BJ (cell line): ENCODE measurements at regions not wholly inside any gene's neighbourhood (a gene's known extent, or its start where the extent isn't known, plus 50 kb on each side); places are given as distances from the start of the nearest gene placed in this dataset.

Source experiments
- CTCF ChIA-PET: fragments of 350-600 bp; formaldehyde crosslinking; extraction: SDS; loops from one replicate; lab custom pipeline; 2021; ENCODE audit warnings: antibody characterized with exemption, inconsistent platforms; lab: Yijun Ruan, JAX
- POLR2A ChIA-PET: fragments of 300-600 bp; sonication (Branson Sonifier 250); formaldehyde crosslinking; extraction: SDS; loops from one replicate; lab custom pipeline; 2021; ENCODE audit warnings: antibody characterized with exemption; lab: Charles Lee
- DNase-seq: peaks from one replicate; pipeline ENCODE4 v3.0.0-alpha.2; 2011; ENCODE audit warnings: low read depth
- H3K27me3 ChIP-seq: 2 replicates; pipeline ENCODE4 v1.6.0; 2011; ENCODE audit warnings: low read length; ENCODE audit not compliant: control insufficient read depth, insufficient read depth
- H3K36me3 ChIP-seq: 2 replicates; pipeline ENCODE4 v1.5.1; 2011; ENCODE audit warnings: low read length; ENCODE audit not compliant: control insufficient read depth, insufficient read depth
- H3K4me3 ChIP-seq: 2 replicates; pipeline ENCODE4 v1.5.1; 2011; ENCODE audit warnings: low read depth, mild to moderate bottlenecking, control low read depth, low read length
- TF ChIP-seq, protein P1 (sequence below): IDR thresholded peaks from 2 replicates; pipeline ENCODE4 v1.5.1; 2011; ENCODE audit warnings: low read depth, mild to moderate bottlenecking, control low read depth, inconsistent platforms, low read length, moderate library complexity; ENCODE audit not compliant: insufficient read depth

GRCh38 chr2:160550048-160550447, 56.4 kb upstream of the RBMS1 start:
- Histone ChIP-seq H3K4me3 (no peak overlapping the region), H3K36me3 (no peaks in the 10 kb centered on the region), H3K27me3 (no peaks in the 10 kb centered on the region)
- POLR2A ChIA-PET: no interaction called here
- DNase-seq: no peak
- TF ChIP-seq, protein P1, sequence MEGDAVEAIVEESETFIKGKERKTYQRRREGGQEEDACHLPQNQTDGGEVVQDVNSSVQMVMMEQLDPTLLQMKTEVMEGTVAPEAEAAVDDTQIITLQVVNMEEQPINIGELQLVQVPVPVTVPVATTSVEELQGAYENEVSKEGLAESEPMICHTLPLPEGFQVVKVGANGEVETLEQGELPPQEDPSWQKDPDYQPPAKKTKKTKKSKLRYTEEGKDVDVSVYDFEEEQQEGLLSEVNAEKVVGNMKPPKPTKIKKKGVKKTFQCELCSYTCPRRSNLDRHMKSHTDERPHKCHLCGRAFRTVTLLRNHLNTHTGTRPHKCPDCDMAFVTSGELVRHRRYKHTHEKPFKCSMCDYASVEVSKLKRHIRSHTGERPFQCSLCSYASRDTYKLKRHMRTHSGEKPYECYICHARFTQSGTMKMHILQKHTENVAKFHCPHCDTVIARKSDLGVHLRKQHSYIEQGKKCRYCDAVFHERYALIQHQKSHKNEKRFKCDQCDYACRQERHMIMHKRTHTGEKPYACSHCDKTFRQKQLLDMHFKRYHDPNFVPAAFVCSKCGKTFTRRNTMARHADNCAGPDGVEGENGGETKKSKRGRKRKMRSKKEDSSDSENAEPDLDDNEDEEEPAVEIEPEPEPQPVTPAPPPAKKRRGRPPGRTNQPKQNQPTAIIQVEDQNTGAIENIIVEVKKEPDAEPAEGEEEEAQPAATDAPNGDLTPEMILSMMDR: no peak
- CTCF ChIA-PET: interaction anchor here (1.4 kb wide), 1 partner anchor 12 kb away, joined by 4 read pairs; no protein-coding TSS in a partner anchor

DNA sequence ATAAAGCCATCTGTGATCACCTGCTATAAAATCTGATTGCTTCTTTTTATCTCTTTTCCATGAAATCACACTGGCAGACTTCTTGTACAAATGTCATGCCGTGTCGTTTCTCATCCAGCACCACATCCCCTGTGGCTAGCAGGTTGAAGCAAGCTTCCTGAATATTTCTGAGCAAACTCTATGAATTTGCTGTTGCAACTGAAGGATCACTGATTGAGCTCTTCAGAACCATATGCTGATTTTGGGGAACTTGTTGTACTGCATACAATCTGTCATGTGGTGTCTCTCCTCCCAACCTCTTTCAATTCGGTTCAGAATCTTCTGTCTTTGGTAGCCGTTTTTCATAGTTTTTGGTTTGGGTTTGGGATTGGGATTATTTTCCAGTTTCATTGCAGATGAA, 57.7 kb upstream of the RBMS1 start:
- CTCF ChIA-PET: no interaction called here
- POLR2A ChIA-PET: no interaction called here

DNA sequence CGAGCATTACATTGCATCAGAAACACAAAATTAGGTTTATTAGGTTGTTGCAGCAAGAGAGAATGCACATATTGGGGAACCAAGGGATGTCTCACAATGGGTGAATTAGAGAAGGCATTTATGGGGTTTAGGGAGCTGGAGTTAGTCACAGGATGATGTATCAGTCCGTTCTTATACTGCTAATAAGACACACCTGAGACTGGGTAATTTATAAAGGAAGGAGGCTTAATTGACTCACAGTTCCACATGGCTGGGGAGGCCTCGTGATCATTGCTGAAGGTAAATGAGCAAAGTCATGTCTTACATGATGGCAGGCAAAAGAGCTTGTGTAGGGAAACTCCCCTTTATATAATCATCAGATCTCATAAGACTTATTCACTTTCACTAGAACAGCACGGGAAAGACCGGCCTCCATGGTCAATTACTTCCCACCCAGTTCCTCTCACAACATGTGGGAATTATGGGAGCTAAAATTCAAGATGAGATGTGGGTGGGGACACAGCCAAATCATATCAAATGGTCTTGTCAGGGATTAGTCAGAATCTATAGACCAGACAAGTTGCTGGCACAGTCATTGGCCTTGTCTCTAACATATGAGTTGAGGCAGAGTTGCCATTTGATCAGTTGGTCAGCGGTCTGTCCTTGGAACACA, 61.9 kb upstream of the RBMS1 start:
- CTCF ChIA-PET: interaction anchor here (0.9 kb wide), 1 partner anchor 13 kb away, joined by 3 read pairs; no protein-coding TSS in a partner anchor

More for the DNA sequence above, 57.7 kb upstream of the RBMS1 start:
- TF ChIP-seq, protein P1: no peak
- H3K36me3 ChIP-seq: no peaks in the 10 kb centered on the region
- no peaks in the 10 kb centered on the region for H3K27me3 ChIP-seq
- DNase-seq: no peak
- H3K4me3 ChIP-seq: no peak overlapping the region

GRCh38 chr2:160557903-160558302, 64.3 kb upstream of the RBMS1 start:
- ChIA-PET POLR2A (no interaction called here), CTCF (no interaction called here)
- TF ChIP-seq, protein P1: no peak
- H3K36me3 ChIP-seq: no peaks in the 10 kb centered on the region
- no peak overlapping the region for H3K4me3 ChIP-seq
- no peaks in the 10 kb centered on the region for H3K27me3 ChIP-seq
- no peak for DNase-seq

More for the DNA sequence above, 61.9 kb upstream of the RBMS1 start:
- no peaks in the 10 kb centered on the region for H3K36me3 ChIP-seq
- TF ChIP-seq, protein P1: no peak
- H3K4me3 ChIP-seq: no peak overlapping the region
- H3K27me3 ChIP-seq: no peaks in the 10 kb centered on the region
- POLR2A ChIA-PET: no interaction called here
- DNase-seq: no peak

DNA sequence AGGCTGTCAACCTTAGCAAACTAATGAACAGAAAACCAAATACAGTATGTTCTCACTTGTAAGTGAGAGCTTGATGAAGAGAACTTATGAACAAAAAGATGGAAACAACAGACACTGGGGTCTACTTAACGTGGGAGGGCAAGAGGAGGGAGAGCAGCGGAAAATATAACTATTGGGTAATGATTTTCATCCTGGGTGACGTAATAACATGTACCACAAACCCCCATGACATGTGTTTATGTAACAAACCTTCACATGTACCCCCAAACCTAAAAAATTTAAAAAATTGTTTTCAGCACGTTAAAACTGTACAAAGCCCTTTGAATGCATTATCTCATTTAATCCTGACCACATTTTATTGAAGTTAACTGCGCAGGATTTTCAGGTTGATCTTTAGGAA, 64.9 kb upstream of the RBMS1 start:
- POLR2A ChIA-PET: no interaction called here
- no peaks in the 10 kb centered on the region for H3K36me3 ChIP-seq
- TF ChIP-seq, protein P1: no peak

More for the DNA sequence above, 64.9 kb upstream of the RBMS1 start:
- CTCF ChIA-PET: no interaction called here
- Histone ChIP-seq H3K27me3 (no peaks in the 10 kb centered on the region), H3K4me3 (no peak overlapping the region)
- DNase-seq: no peak
